GM12873 (cell line): ENCODE measurements at regions not wholly inside any gene's neighbourhood (a gene's known extent, or its start where the extent isn't known, plus 50 kb on each side); places are given as distances from the start of the nearest gene placed in this dataset.

Experiments used
- CTCF ChIP-seq: IDR thresholded peaks from 2 replicates; pipeline ENCODE4 v1.5.1; 2012; ENCODE audit warnings: low read depth, mild to moderate bottlenecking, moderate library complexity, low read length, control low read depth; ENCODE audit not compliant: insufficient read depth; ENCODE audit errors: missing control alignments

GRCh38 chr2:194100201-194100600 lies 1556.8 kb upstream of the SLC39A10 start:
- TF ChIP-seq CTCF, result no peak

- no peak for TF ChIP-seq CTCF
These were observed 1560.6 kb upstream of the SLC39A10 start for GRCh38 chr2:194096402-194096801.

- TF ChIP-seq CTCF, result no peak
These were observed 1561.7 kb upstream of the SLC39A10 start for GRCh38 chr2:194095359-194095758.

GRCh38 chr2:194090251-194090905 lies 1566.6 kb upstream of the SLC39A10 start:
- TF ChIP-seq CTCF, result no peak

GRCh38 chr2:194087089-194087958 lies 1569.7 kb upstream of the SLC39A10 start:
- TF ChIP-seq CTCF, result no peak

- TF ChIP-seq CTCF, result no peak
These were observed 1570.9 kb upstream of the SLC39A10 start for GRCh38 chr2:194086129-194086528.

GRCh38 chr2:194079989-194080388 lies 1577.0 kb upstream of the SLC39A10 start:
- TF ChIP-seq CTCF, result no peak
